GM12878 (cell line): ENCODE measurements at regions not wholly inside any gene's neighbourhood (a gene's known extent, or its start where the extent isn't known, plus 50 kb on each side); places are given as distances from the start of the nearest gene placed in this dataset.

Experiments used
- ATAC-seq: fragments of 200-7000 bp; cut with Tn5 transposase; 3 replicates; pipeline ENCODE4 v1.9.1; 2020; ENCODE audit warnings: mild to moderate bottlenecking, moderate library complexity
- BruUV-seq: library from RNA; stranded (reverse); fragments of 400-500 nt; replicated peaks from 2 replicates; lab custom pipeline; 2021; lab: Mats Ljungman, UMichigan
- CTCF ChIA-PET: fragments of 300-600 bp; sonication (Branson Sonifier 250); formaldehyde crosslinking; extraction: SDS; loops from one replicate; lab custom pipeline; 2021; ENCODE audit warnings: inconsistent platforms; lab: Yijun Ruan, JAX
- POLR2A ChIA-PET: fragments of 350-600 bp; formaldehyde crosslinking; extraction: SDS; loops from one replicate; lab custom pipeline; 2021; ENCODE audit warnings: inconsistent platforms; lab: Charles Lee
- RAD21 ChIA-PET: fragments of 300-600 bp; sonication (Branson Sonifier 250); formaldehyde crosslinking; loops from one replicate; lab custom pipeline; 2023; ENCODE audit warnings: antibody characterized with exemption; ENCODE audit not compliant: unreplicated experiment; lab: Charles Lee
- SMC1A ChIA-PET: fragments of 300-600 bp; sonication (Branson Sonifier 250); formaldehyde crosslinking; loops from one replicate; lab custom pipeline; 2023; ENCODE audit not compliant: unreplicated experiment, uncharacterized antibody; lab: Charles Lee
- DNase-seq: peaks from one replicate; pipeline ENCODE4 v3.0.0-alpha.2; 2011; ENCODE audit warnings: low read depth, low spot score
- FAIRE-seq: peaks from 3 replicates; lab custom pipeline; 2011; peaks lifted over from hg19 to GRCh38; lab: Jason Lieb, UNC
- H2AFZ ChIP-seq: 2 replicates; pipeline ENCODE4 v1.6.0; 2011; ENCODE audit warnings: low read depth, low read length, control low read depth; ENCODE audit not compliant: control insufficient read depth
- H3K27ac ChIP-seq: 2 replicates; pipeline ENCODE4 v1.5.1; 2011; ENCODE audit warnings: control low read depth; ENCODE audit not compliant: control insufficient read depth, insufficient read depth
- H3K27me3 ChIP-seq, 2 experiments: replicated peaks in 1 of 2; 2 replicates each; pipeline versions ENCODE4 v1.6.0 to v1.6.1; 2011; ENCODE audit warnings: low read length in 1 of 2; ENCODE audit not compliant: control insufficient read depth in 2 of 2, insufficient read depth in 2 of 2
- H3K36me3 ChIP-seq, 2 experiments: 2 replicates each; pipeline ENCODE4 v1.5.1; 2011; ENCODE audit warnings: low read length in 1 of 2; ENCODE audit not compliant: control insufficient read depth in 2 of 2, insufficient read depth in 2 of 2
- H3K4me1 ChIP-seq: 2 replicates; pipeline ENCODE4 v1.6.1; 2011; ENCODE audit warnings: mild to moderate bottlenecking, low read length, moderate library complexity, mixed read lengths; ENCODE audit not compliant: control insufficient read depth, insufficient read depth
- H3K4me2 ChIP-seq: 2 replicates; pipeline ENCODE4 v1.6.0; 2011; ENCODE audit warnings: control low read depth; ENCODE audit not compliant: control insufficient read depth, insufficient read depth
- H3K4me3 ChIP-seq: fragments of 200-600 bp; sonication (generic); 2 replicates; pipeline ENCODE4 v1.5.1; 2016
- H3K79me2 ChIP-seq: 2 replicates; pipeline ENCODE4 v1.6.0; 2011; ENCODE audit warnings: low read length; ENCODE audit not compliant: control insufficient read depth, insufficient read depth
- H3K9ac ChIP-seq: 2 replicates; pipeline ENCODE4 v1.8.0; 2011; ENCODE audit warnings: low read length, control low read depth, mixed read lengths; ENCODE audit not compliant: control insufficient read depth, insufficient read depth
- H3K9me3 ChIP-seq: replicated peaks from 3 replicates; pipeline ENCODE4 v1.5.1; 2011; ENCODE audit warnings: mild to moderate bottlenecking, low read length; ENCODE audit not compliant: control insufficient read depth, insufficient read depth
- H4K20me1 ChIP-seq: 2 replicates; pipeline ENCODE4 v1.6.0; 2011; ENCODE audit not compliant: control insufficient read depth, insufficient read depth
- BCL11A ChIP-seq: IDR thresholded peaks from 2 replicates; pipeline ENCODE4 v1.6.1; 2011; ENCODE audit warnings: low read depth, low read length
- CHD2 ChIP-seq: IDR thresholded peaks from 2 replicates; pipeline ENCODE4 v1.6.1; 2011; ENCODE audit warnings: low read depth, low read length, improper control_type of control experiment, borderline replicate concordance
- E4F1 ChIP-seq: fragments of 450-650 bp; IDR thresholded peaks from 2 replicates; pipeline ENCODE4 v1.6.1; 2018; ENCODE audit warnings: borderline replicate concordance, mild to moderate bottlenecking; ENCODE audit not compliant: partially characterized antibody
- ESRRA ChIP-seq: IDR thresholded peaks from 2 replicates; pipeline ENCODE4 v1.6.1; 2012; ENCODE audit warnings: mild to moderate bottlenecking, low read length, improper control_type of control experiment
- ETV6 ChIP-seq, 2 experiments: fragments of 450-650 bp in 1 of 2; IDR thresholded peaks in 1 of 2; conservative IDR thresholded peaks in 1 of 2; 2 replicates each; pipeline ENCODE4 v1.6.1; 2014; ENCODE audit warnings: antibody characterized with exemption in 1 of 2, borderline replicate concordance in 1 of 2, low read depth in 1 of 2, mild to moderate bottlenecking in 1 of 2, moderate library complexity in 1 of 2
- HCFC1 ChIP-seq: fragments of 150-350 bp; IDR thresholded peaks from 2 replicates; pipeline ENCODE4 v1.6.1; 2014; ENCODE audit warnings: low read length
- IKZF1 ChIP-seq: fragments of 450-650 bp; conservative IDR thresholded peaks from 2 replicates; pipeline ENCODE4 v1.6.1; 2017; ENCODE audit warnings: antibody characterized with exemption, mild to moderate bottlenecking
- KDM1A ChIP-seq: fragments of 200-600 bp; sonication (generic); IDR thresholded peaks from 2 replicates; pipeline ENCODE4 v1.6.1; 2016; ENCODE audit warnings: borderline replicate concordance
- KLF5 ChIP-seq: fragments of 450-650 bp; IDR thresholded peaks from 2 replicates; pipeline ENCODE4 v1.6.1; 2014; ENCODE audit warnings: mild to moderate bottlenecking; ENCODE audit not compliant: partially characterized antibody
- MAX ChIP-seq: IDR thresholded peaks from 2 replicates; pipeline ENCODE4 v1.6.1; 2012; ENCODE audit warnings: low read depth, low read length, improper control_type of control experiment
- NFYB ChIP-seq: IDR thresholded peaks from 2 replicates; pipeline ENCODE4 v1.6.1; 2011; ENCODE audit warnings: low read depth, mild to moderate bottlenecking, low read length, improper control_type of control experiment, moderate library complexity; ENCODE audit not compliant: insufficient read depth
- PML ChIP-seq: IDR thresholded peaks from 2 replicates; pipeline ENCODE4 v1.6.1; 2012; ENCODE audit warnings: low read length, inconsistent platforms
- SMC3 ChIP-seq: IDR thresholded peaks from 2 replicates; pipeline ENCODE4 v1.6.1; 2011; ENCODE audit warnings: low read length, improper control_type of control experiment, borderline replicate concordance
- TARDBP ChIP-seq: IDR thresholded peaks from 2 replicates; pipeline ENCODE4 v1.6.1; 2016; ENCODE audit warnings: borderline replicate concordance
- ZBTB40 ChIP-seq: fragments of 450-650 bp; IDR thresholded peaks from 2 replicates; pipeline ENCODE4 v1.6.1; 2016; ENCODE audit warnings: mild to moderate bottlenecking, moderate library complexity, borderline replicate concordance
- ZSCAN29 ChIP-seq: fragments of 450-650 bp; IDR thresholded peaks from 2 replicates; pipeline ENCODE4 v1.6.1; 2017; ENCODE audit warnings: mild to moderate bottlenecking, moderate library complexity
- WGBS: methylation state at CpG from one replicate; pipeline ENCODE4 v1.1.6; 2016; ENCODE audit warnings: low lambda C conversion rate; ENCODE audit not compliant: insufficient replicate concordance, insufficient coverage; ENCODE audit errors: missing lambda C conversion rate; 5-methylcytosine and 5-hydroxymethylcytosine counted together
- in situ Hi-C: fragments of 300-500 bp; cut with MboI; formaldehyde crosslinking; loops from 9 replicates; pipeline ENCODE4 v1.14.3; 2018; ENCODE audit warnings: mixed read lengths
- intact Hi-C: fragments of 100-400 bp; cut with micrococcal nuclease; formaldehyde crosslinking; loops from one replicate; pipeline ENCODE4 v1.14.2; 2022; ENCODE audit not compliant: unreplicated experiment

GRCh38 chr4:92182736-92183407 is 120.9 kb upstream of the GRID2 start:
- no peaks in the 10 kb centered on the region for H3K27me3 ChIP-seq
- H3K9me3 ChIP-seq = no peaks in the 10 kb centered on the region
- H3K4me2 ChIP-seq = no peak overlapping the region
- no TSS peak for BruUV-seq
- no peaks in the 10 kb centered on the region for H3K79me2 ChIP-seq
- no peak overlapping the region for H2AFZ ChIP-seq
- TF ChIP-seq ZBTB40 (no peak), BCL11A (no peak), SMC3 (no peak), IKZF1 (no peak), ZSCAN29 (no peak), HCFC1 (no peak), E4F1 (no peak), CHD2 (no peak), PML (no peak), ETV6 (conservative IDR thresholded peaks at IDR 0.05 in 1 of 2, IDR thresholded peaks at IDR 0.05 in 1 of 2; ENCODE audit: borderline replicate concordance in 1 of 2, low read depth in 1 of 2) (no peak), NFYB (no peak), TARDBP (no peak), KDM1A (no peak), KLF5 (no peak), MAX (no peak), ESRRA (no peak)
- H3K27ac ChIP-seq = no peak overlapping the region
- ChIA-PET SMC1A (no interaction called here), RAD21 (no interaction called here), POLR2A (no interaction called here), CTCF (no interaction called here)
- no peak overlapping the region for H3K9ac ChIP-seq
- no peak overlapping the region for H3K4me3 ChIP-seq
- ATAC-seq = no peak
- FAIRE-seq = no peak
- no peaks in the 10 kb centered on the region for H4K20me1 ChIP-seq
- intact Hi-C loops (no loop called here), in situ Hi-C loops (no loop called here)
- WGBS = 54% methylated on average over 33 of the region's 33 CpGs
- no peak for DNase-seq
- H3K4me1 ChIP-seq = no peaks in the 10 kb centered on the region
- no peaks in the 10 kb centered on the region for H3K36me3 ChIP-seq
